ENCODE measurements at regions not wholly inside any gene's neighbourhood (a gene's known extent, or its start where the extent isn't known, plus 50 kb on each side); places are given as distances from the start of the nearest gene placed in this dataset.
"Not testable (repeated sequence)": the region's sequence is repeated elsewhere in the genome, so short reads cannot be mapped to it uniquely, and the experiment has no call there.

DNA sequence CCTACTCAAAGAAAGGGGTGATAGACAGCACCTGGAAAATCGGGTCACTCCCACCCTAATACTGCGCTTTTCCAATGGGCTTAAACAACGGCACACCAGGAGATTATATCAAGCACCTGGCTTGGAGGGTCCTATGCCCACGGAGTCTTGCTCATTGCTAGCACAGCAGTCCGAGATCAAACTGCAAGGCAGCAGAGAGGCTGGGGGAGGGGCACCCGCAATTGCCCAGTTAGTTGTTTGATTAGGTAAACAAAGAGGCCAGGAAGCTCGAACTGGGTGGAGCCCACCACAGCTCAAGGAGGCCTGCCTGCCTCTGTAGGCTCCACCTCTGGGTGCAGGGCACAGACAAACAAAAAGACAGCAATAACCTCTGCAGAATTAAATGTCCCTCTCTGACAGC lies 224.5 kb upstream of the CCL2 start:
- H3K4me3 Mint-ChIP-seq; H3K36me3 Mint-ChIP-seq (ENCODE audit: low read depth); H3K4me1 Mint-ChIP-seq; H3K27me3 Mint-ChIP-seq; H3K27ac Mint-ChIP-seq; DNase-seq; intact Hi-C loops (cut with micrococcal nuclease): not testable (repeated sequence)
- peaks cover 13% of the 10 kb centered on the region for H3K9me3 Mint-ChIP-seq

DNA sequence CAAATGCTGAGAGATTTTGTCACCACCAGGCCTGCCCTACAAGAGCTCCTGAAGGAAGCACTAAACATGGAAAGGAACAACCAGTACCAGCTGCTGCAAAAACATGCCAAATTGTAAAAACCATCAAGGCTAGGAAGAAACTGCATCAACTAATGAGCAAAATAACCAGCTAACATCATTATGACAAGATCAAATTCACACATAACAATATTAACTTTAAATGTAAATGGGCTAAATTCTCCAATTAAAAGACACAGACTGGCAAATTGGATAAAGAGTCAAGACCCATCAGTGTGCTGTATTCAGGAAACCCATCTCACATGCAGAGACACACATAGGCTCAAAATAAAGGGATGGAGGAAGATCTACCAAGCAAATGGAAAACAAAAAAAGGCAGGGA lies 222.8 kb upstream of the CCL2 start:
- intact Hi-C loops (cut with micrococcal nuclease); H3K4me3 Mint-ChIP-seq; H3K4me1 Mint-ChIP-seq; H3K27me3 Mint-ChIP-seq; H3K36me3 Mint-ChIP-seq (ENCODE audit: low read depth); H3K27ac Mint-ChIP-seq; DNase-seq: not testable (repeated sequence)
- H3K9me3 Mint-ChIP-seq = peaks cover 13% of the 10 kb centered on the region

DNA sequence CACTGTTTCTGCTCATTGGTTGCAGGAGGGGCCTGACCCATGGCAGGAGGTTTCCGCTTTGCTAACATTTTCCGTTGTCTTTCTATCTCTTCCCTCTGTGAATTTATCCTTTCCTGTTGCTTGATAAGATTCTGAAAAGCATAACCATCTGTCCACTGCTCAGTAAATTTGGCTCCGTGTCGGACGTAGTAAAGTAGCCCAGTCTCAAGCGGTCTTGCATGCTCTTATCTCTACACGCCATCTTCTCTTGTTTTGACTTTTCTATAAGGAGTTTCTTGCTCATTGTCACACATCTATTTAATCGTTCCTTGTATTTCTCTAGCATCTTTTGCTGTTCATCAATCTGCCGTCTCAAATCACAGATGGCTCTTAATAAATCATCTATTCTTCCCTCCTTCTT lies 216.3 kb upstream of the CCL2 start:
- DNase-seq; H3K9me3 Mint-ChIP-seq; H3K4me3 Mint-ChIP-seq; H3K27ac Mint-ChIP-seq; H3K4me1 Mint-ChIP-seq; H3K27me3 Mint-ChIP-seq; intact Hi-C loops (cut with micrococcal nuclease); H3K36me3 Mint-ChIP-seq (ENCODE audit: low read depth): not testable (repeated sequence)

DNA sequence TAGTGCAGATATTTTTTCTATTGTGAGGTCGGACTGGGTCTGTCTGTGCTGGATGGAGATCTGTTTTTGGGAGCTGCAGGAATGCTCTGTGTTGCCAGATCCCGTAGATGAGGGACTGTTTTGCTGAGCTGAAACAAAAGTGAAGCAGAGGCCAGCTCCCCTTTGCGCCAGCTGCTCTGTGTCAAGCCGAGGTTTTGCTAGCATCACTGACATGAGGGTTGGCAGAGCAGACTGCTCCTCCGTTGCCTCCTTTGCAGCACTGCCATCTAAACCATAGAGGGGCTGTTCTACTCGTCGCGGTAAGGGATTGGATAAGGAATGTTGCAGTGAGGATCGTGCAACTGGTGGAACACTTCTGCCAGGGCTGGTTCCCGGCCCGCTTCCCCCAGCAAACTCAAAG lies 215.9 kb upstream of the CCL2 start:
- H3K4me3 Mint-ChIP-seq; H3K36me3 Mint-ChIP-seq (ENCODE audit: low read depth); DNase-seq; H3K27me3 Mint-ChIP-seq; H3K4me1 Mint-ChIP-seq; H3K27ac Mint-ChIP-seq; H3K9me3 Mint-ChIP-seq; intact Hi-C loops (cut with micrococcal nuclease): not testable (repeated sequence)

DNA sequence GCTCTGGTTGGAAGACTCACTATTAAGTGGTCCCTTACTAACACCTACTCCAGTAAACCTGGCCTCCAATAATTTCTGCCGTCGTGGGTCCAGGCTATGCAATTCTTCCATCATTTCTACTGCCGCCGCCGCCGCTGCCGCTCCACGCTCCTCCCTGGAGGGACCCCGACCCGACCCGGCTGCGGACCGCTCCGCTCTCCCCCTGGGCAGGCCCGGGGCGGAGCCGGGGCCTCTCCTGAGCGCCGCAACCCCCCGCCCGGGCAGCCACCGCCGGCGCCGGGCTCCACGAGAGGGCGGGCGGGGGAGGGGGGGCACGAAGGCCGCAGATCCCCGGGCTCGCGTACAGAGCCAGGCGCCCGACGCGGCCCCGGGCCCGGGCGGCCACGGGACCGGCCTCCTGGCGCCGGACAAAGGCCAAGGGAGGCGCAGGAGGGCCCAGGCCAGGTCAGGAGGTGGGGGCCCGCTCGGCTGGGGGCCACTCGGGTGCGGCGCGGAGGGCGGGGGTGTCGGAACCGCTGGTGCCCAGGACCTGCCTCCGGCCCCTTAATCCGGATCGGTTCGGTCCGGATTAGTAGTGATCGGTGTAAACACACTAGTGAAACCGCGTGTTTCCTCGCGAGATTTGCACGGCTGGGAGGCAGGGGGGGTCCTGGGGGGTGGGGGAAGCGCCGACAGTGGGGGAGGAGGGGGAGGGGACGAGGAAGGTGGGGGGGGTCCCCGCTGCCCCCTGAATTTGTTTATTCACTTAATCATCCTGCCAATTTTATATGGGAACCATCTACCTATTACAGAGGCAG lies 215.1 kb upstream of the CCL2 start:
- H3K27me3 Mint-ChIP-seq; intact Hi-C loops (cut with micrococcal nuclease): not testable (repeated sequence)
- DNase-seq = peak; percentile 68

DNA sequence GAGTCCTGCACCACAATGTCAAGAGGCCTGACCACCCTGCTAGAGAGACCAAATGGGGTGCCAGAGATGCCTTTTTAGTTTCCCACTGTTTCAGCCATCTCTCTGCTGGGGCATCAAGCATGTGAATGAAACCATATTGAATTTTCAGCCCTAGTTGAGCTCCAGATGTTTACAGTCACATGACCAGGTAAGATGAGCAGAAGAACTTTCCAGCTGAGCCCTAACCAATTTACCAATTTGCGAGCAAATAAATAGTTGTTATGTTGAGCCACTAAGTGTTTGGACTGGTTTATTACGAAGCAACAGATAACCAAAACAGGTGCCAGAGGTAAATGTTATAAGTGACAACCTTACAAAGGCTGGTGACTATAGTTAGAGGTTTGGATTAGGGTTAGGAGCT lies 209.1 kb upstream of the CCL2 start:
- H3K9me3 Mint-ChIP-seq = no peaks in the 10 kb centered on the region
- no peaks in the 10 kb centered on the region for H3K36me3 Mint-ChIP-seq (ENCODE audit: low read depth)
- no peak for DNase-seq
- no peak overlapping the region for H3K27ac Mint-ChIP-seq
- no peaks in the 10 kb centered on the region for H3K27me3 Mint-ChIP-seq
- no peaks in the 10 kb centered on the region for H3K4me1 Mint-ChIP-seq
- H3K4me3 Mint-ChIP-seq = no peak overlapping the region
- intact Hi-C loops (cut with micrococcal nuclease) = no loop called here

More for the DNA sequence above, 215.1 kb upstream of the CCL2 start:
- not testable (repeated sequence) for H3K36me3 Mint-ChIP-seq (ENCODE audit: low read depth); H3K9me3 Mint-ChIP-seq; H3K4me3 Mint-ChIP-seq; H3K4me1 Mint-ChIP-seq; H3K27ac Mint-ChIP-seq

DNA sequence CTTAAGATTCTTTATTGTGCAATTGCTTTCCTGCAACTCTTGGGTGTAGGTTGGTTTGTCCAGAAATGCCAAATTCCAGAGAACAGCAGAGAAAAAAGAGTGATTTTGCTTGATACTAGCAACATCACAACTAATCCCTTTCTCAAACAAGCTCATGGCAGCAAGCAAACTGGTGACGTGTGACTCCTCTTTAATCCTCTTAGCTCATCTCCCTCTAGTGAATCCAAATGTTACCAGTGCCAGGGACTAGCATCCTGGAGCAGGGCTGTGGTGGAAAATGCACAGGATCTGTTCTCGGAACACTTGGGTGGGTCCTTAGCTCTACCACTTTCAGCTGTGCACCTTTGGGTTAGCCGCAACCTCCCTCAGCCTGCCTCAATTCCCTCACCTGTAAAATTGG lies 204.0 kb upstream of the CCL2 start:
- no peak overlapping the region for H3K4me3 Mint-ChIP-seq
- no peaks in the 10 kb centered on the region for H3K4me1 Mint-ChIP-seq
- no peaks in the 10 kb centered on the region for H3K27me3 Mint-ChIP-seq
- no peaks in the 10 kb centered on the region for H3K36me3 Mint-ChIP-seq (ENCODE audit: low read depth)
- intact Hi-C loops (cut with micrococcal nuclease) = no loop called here
- no peak overlapping the region for H3K27ac Mint-ChIP-seq
- DNase-seq = no peak
- H3K9me3 Mint-ChIP-seq = no peaks in the 10 kb centered on the region

DNA sequence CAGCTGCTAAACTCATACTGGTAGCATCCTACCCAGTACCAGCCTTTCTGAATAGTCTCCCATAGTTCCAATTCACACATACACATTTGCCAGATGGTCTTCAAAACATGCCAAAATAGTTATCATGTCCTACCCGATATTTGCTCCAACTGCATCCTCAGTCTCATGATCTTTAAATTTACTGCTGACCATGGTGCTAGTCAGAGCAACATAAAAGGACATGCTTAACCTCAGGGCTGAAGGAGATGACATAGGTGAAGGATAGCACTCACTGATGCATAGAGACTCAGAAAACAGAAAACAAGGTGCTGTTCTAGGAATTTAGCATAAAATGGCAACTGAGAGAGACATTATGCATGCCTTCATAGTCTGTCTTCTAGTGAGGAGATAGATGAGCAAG lies 200.6 kb upstream of the CCL2 start:
- no peaks in the 10 kb centered on the region for H3K36me3 Mint-ChIP-seq (ENCODE audit: low read depth)
- H3K27ac Mint-ChIP-seq = no peak overlapping the region
- no peaks in the 10 kb centered on the region for H3K9me3 Mint-ChIP-seq
- H3K27me3 Mint-ChIP-seq = peaks cover 1% of the 10 kb centered on the region
- no peak for DNase-seq
- no peaks in the 10 kb centered on the region for H3K4me1 Mint-ChIP-seq
- intact Hi-C loops (cut with micrococcal nuclease) = no loop called here
- H3K4me3 Mint-ChIP-seq = no peak overlapping the region

DNA sequence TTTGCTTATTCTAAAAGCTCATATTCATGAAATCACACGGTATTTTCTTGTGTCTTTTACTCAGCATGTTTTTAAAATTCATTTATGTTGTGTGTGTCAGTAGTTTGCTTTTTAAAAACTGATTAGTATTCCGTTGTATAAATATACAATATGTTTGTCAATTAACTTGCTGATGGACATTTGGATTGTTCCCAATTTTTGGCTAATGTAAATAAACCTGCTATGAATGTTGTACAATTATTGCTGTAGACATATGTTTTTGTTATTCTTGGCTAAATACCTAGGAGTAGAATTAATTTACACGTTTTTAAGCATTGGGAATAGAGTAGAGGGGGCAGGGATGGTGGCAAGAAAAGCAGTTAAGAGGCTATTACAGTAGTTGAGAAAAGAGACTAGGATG lies 199.5 kb upstream of the CCL2 start:
- no peaks in the 10 kb centered on the region for H3K9me3 Mint-ChIP-seq
- no peak for DNase-seq
- H3K36me3 Mint-ChIP-seq (ENCODE audit: low read depth) = no peaks in the 10 kb centered on the region
- no peak overlapping the region for H3K27ac Mint-ChIP-seq
- intact Hi-C loops (cut with micrococcal nuclease) = no loop called here
- H3K4me3 Mint-ChIP-seq = no peak overlapping the region
- H3K4me1 Mint-ChIP-seq = no peaks in the 10 kb centered on the region
- peaks cover 1% of the 10 kb centered on the region for H3K27me3 Mint-ChIP-seq

DNA sequence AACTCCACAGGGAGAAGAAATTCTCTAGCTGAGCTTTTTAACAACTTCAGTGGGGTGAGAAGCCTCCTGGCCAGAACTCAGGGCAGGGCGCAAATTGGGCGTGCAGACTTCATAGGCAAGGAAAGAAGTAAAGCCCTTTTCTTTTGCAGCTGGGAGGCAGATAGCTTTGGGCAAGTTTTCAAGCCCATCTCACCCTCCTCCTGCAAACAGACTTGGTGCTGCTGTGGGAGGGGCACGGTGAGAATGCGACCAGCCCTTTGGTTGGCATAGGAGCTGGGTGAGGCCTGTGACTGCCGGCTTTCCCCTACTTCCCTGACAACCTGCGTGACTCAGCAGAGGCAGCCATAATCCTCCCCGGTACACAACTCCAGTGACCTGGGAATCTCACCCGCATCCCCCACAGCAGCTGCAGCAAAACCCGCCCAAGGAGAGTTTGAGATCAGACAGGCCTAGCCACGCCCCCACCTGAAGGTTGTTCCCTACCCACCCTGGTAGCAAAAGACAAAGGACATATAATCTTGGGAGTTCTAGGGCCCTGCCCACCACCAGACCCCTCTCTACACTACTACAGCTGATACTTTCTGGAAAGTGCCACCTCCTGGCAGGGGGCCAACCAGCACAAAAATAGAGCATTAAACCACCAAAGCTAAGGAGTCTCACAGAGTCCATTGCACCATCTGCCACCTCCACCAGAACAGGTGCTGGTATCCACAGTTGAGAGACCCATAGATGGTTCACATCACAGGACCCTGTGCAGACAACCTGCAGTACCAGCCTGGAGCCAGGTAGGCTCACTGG lies 195.5 kb upstream of the CCL2 start:
- intact Hi-C loops (cut with micrococcal nuclease) = no loop called here
- Mint-ChIP-seq H3K4me1 (no peaks in the 10 kb centered on the region), H3K27ac (no peak overlapping the region), H3K36me3 (ENCODE audit: low read depth) (no peaks in the 10 kb centered on the region), H3K9me3 (no peaks in the 10 kb centered on the region), H3K27me3 (peaks cover 9% of the 10 kb centered on the region), H3K4me3 (no peak overlapping the region)
- DNase-seq = no peak

DNA sequence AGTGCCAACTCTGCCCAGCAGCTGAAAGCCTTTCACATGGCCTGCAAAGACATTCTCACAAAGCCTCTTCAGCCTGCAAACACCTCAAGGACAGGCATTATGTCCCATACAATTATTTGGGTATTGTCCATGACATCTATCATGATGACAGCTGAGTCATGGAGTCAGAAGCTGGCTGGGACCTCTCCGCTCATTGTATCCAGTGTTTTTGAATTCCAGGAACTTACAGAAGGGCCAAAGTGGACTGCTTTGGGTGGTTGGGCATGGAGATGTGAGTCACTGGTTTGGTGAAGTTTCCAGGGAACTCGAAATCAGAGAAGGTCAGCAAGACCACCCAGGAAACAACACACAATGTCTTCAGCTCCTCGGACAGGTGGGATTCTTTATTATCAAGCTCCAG lies 188.6 kb upstream of the CCL2 start:
- Mint-ChIP-seq H3K4me1 (no peaks in the 10 kb centered on the region), H3K36me3 (ENCODE audit: low read depth) (no peaks in the 10 kb centered on the region), H3K27ac (no peak overlapping the region), H3K4me3 (no peak overlapping the region), H3K9me3 (no peaks in the 10 kb centered on the region), H3K27me3 (peaks cover 4% of the 10 kb centered on the region)
- intact Hi-C loops (cut with micrococcal nuclease) = no loop called here
- DNase-seq = no peak

DNA sequence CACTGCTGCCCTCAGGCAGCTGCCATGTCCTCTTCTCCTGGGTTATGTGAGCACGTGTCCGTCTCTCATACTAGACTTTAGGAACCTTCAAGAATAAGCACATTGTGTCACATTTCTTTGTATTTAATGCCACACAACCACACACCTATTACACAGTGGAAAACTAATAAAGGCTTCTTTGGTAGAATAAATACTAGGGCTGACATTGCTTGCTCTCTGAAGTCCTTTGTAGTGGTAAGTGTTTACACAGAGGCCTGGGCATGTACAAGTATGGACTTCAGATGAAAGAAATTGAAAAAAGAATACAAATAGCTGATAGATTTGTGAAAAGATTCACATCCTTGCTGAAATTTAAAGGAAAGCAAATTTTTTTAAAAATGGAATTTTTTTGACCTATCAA lies 188.1 kb upstream of the CCL2 start:
- Mint-ChIP-seq H3K27me3 (peaks cover 4% of the 10 kb centered on the region), H3K36me3 (ENCODE audit: low read depth) (no peaks in the 10 kb centered on the region), H3K27ac (no peak overlapping the region), H3K9me3 (no peaks in the 10 kb centered on the region), H3K4me3 (no peak overlapping the region), H3K4me1 (no peaks in the 10 kb centered on the region)
- intact Hi-C loops (cut with micrococcal nuclease) = no loop called here
- DNase-seq = no peak

DNA sequence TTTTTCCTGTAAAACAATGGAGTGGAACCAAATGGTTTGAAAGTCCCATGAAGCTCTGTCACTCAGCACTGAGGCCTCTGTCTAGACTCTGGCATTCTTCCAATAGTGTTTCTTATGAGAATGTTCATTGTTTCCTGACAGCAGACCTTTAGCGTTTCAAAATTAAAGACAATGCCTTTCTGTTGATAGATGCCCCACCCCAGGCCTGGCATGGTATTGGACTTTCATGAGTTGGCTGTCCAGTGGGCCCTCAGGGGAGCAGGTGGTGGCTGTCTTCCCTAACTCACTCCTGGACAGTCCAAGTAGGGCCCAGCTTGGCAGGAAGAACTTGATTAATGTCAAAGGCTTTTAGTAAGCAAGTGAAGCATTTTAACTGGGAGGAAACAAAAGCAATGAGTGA lies 186.5 kb upstream of the CCL2 start:
- Mint-ChIP-seq H3K9me3 (no peaks in the 10 kb centered on the region), H3K36me3 (ENCODE audit: low read depth) (no peaks in the 10 kb centered on the region), H3K27ac (no peak overlapping the region), H3K27me3 (peaks cover under 1% of the 10 kb centered on the region), H3K4me3 (no peak overlapping the region), H3K4me1 (no peaks in the 10 kb centered on the region)
- intact Hi-C loops (cut with micrococcal nuclease) = no loop called here
- no peak for DNase-seq

DNA sequence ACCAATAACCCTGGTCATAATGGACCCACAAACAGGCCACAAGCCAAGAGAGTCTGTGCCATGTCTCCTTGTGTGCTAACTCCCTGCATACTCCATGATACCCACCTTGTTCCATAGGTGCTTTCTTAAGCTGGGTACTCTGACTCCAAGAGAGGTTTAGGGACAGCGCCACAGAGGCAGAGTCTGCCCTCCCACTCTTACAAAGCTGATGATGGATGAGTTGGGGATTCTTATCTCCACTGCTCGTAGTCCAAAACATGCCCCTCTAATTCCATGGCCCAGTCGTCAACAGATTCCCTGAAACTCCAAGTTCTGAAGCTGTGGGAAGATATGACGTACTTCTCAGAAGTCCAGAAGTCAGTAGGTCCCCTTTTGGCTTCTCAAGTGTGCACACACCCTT lies 184.4 kb upstream of the CCL2 start:
- DNase-seq = no peak
- Mint-ChIP-seq H3K4me1 (no peaks in the 10 kb centered on the region), H3K27me3 (no peaks in the 10 kb centered on the region), H3K27ac (no peak overlapping the region), H3K4me3 (no peak overlapping the region), H3K9me3 (no peaks in the 10 kb centered on the region), H3K36me3 (ENCODE audit: low read depth) (no peaks in the 10 kb centered on the region)
- intact Hi-C loops (cut with micrococcal nuclease) = no loop called here

Measured in activated CD4-positive, alpha-beta T cell treated with anti-CD3 and anti-CD28 coated beads, Interleukin-2, amount 10 ng/mL, durations not matched to agents 24 days and 14 days (primary cell).